Mononuclear cell (primary cell): ENCODE measurements at regions not wholly inside any gene's neighbourhood (a gene's known extent, or its start where the extent isn't known, plus 50 kb on each side); places are given as distances from the start of the nearest gene placed in this dataset.
"Not testable (repeated sequence)": the region's sequence is repeated elsewhere in the genome, so short reads cannot be mapped to it uniquely, and the experiment has no call there.

ENCODE experiments used
- H3K27me3 ChIP-seq: 2 replicates; pipeline ENCODE4 v1.6.0; 2011; ENCODE audit warnings: low read length, control low read depth; ENCODE audit not compliant: insufficient read depth
- H3K4me1 ChIP-seq: 2 replicates; pipeline ENCODE4 v1.5.1; 2011; ENCODE audit warnings: mild to moderate bottlenecking, low read length, control low read depth; ENCODE audit not compliant: insufficient read depth
- H3K4me3 ChIP-seq: 2 replicates; pipeline ENCODE4 v1.5.1; 2011; ENCODE audit warnings: mild to moderate bottlenecking, low read length, moderate library complexity
- H3K9me3 ChIP-seq: 2 replicates; pipeline ENCODE4 v1.5.1; 2011; ENCODE audit warnings: low read depth, mild to moderate bottlenecking, control low read depth, low read length

DNA sequence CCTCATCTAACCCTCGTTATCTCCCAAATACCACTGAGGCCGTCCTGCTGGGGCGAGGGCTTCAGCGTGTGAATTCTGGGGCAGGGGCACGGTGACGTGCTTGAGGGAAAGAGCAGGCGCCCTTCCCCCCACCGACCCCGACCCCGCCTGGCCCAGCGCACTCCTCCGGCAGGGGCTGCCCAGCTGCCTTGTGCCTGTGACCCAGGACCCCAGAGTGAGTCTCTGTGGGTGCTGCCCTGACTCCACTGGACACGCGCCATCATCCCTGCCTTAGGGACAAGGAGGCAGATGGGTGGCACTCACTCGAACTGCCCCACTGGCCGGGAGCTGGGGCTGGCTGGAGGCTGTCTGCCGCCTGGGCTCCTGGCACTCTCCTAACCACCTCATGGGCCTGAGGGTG lies 136.2 kb upstream of the LPCAT1 start:
- peaks cover 7% of the 10 kb centered on the region for H3K27me3 ChIP-seq
- H3K4me3 ChIP-seq: no peak overlapping the region
- no peaks in the 10 kb centered on the region for H3K4me1 ChIP-seq
- H3K9me3 ChIP-seq: no peaks in the 10 kb centered on the region

DNA sequence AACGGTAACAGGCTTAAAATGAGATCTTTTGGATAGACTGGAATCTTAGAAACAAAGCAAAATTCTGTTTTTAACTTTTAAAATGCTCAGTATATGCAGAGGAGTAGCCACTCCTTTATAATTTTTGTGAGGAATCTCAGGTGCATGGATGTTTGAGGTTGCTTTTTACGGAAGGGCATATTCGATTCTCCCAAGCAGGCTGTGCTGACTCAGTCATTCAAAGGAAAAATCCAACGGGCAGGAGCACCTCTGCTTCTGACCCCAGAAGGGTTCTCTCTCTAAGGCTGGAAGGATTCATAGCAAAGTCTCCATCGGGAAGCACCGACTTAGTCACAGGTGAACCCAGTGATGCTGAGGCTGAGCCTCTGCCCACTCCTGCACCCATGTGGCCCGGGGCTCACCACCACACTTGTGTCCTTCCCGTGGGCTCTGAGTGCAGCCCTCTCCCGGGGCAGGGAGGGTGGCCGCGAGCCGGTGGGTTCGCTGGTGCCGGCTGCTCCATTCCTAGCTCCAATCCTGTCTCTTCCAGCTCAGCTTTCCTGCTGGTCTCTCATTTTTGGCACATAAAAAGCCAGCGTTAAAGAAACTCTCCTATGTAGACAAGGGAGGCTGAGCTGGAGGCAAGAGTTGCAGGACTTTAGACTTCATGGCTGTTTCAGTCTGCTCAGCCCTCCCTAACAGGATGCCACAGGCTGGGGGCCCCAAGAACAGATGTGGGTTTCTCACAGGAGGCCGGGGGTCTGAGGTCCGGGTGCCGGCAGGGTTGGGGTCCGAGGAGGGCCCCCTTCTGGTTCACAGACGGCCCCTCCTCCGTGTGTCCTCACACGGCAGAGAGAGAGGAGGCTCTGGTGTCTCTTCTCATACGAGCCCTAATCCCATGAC lies 135.6 kb upstream of the LPCAT1 start:
- Histone ChIP-seq H3K27me3 (peaks cover 2% of the 10 kb centered on the region), H3K9me3 (no peaks in the 10 kb centered on the region), H3K4me1 (no peaks in the 10 kb centered on the region), H3K4me3 (no peak overlapping the region)

DNA sequence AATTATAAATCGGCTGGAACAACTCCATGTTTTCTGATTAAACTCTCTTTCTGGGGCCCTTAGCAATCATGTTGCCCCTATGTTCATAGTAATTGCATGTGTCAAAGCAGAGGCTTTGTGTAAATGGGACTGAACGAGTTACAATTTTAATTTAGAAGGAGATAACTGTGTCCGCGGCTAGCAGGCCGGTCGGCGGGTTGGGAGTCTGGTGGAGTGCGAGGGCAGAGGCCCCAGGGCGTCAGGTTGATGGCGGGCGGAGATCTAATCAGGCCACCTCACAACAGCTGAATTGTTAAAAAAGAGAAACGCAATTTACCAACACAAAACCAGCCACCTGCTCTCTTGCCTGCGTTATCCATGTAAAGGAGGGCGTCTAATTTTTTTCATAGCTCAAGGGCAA lies 134.9 kb upstream of the LPCAT1 start:
- peaks cover 4% of the 10 kb centered on the region for H3K4me1 ChIP-seq
- no peak overlapping the region for H3K4me3 ChIP-seq
- no peaks in the 10 kb centered on the region for H3K27me3 ChIP-seq
- no peaks in the 10 kb centered on the region for H3K9me3 ChIP-seq

DNA sequence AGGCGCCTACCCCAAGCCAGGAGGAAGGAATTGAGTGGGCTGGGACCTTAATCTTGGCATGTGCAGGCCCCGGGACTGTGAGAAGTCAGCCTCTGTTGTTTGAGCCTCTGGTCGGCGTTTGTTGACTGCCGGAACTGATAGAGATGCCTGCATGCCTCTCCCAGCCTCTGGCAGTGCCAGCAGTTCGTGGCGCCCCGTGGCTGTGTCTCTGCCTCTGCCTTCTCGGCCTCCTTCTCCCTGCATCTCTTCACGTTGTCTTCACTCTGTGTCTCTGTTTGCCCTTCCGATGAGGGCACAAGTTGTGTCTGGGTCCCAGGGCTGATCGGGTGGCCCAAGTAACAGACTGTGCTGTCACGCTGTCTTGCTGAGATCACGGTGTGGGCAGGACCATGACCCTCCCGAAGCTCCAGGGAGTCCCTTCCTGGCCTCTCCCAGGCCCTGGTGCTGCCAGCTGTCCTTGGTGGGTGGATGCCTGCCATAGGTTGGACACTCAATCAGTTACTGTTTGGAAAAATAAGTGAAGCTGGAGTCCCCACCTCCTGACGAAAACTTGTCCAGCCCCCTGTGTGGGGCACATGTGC lies 133.5 kb upstream of the LPCAT1 start:
- peaks cover 8% of the 10 kb centered on the region for H3K4me1 ChIP-seq
- H3K27me3 ChIP-seq: peaks cover 9% of the 10 kb centered on the region
- H3K4me3 ChIP-seq: no peak overlapping the region
- H3K9me3 ChIP-seq: no peaks in the 10 kb centered on the region

DNA sequence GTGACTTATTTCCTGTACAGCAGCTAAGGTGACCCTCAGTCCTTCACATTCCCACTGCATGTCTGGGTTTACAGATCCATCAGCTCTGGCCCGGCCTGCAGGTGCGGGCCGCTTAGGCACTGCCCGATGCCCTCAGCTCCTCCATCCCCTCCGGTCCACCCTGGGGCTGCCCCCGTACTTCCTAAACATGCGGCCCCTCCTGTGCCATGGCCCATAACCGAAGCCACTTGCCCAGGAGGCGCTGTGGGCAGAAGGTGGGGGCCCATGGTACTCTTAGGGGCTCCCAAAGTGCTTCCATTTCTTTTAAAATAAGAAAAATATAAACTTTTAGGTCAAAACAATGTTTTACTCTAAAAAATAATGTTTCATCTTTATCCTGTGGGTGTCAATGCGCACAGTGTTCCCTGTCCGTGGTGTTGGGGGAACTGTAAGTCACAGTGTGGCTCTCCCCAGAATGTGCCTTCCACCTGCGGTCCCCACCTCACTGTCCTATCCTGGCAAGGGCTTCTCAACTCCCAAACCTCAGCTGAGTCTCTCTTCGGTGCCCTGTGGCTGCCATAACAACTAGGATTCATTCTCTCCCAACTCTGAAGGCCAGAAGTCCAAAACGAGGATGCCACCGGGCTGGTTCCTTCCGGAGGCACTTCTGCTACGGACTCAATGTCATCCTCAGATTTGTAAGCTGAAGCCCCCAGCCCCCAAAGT lies 132.7 kb upstream of the LPCAT1 start:
- H3K27me3 ChIP-seq: peaks cover 9% of the 10 kb centered on the region
- no peaks in the 10 kb centered on the region for H3K9me3 ChIP-seq
- H3K4me3 ChIP-seq: no peak overlapping the region
- peaks cover 8% of the 10 kb centered on the region for H3K4me1 ChIP-seq

DNA sequence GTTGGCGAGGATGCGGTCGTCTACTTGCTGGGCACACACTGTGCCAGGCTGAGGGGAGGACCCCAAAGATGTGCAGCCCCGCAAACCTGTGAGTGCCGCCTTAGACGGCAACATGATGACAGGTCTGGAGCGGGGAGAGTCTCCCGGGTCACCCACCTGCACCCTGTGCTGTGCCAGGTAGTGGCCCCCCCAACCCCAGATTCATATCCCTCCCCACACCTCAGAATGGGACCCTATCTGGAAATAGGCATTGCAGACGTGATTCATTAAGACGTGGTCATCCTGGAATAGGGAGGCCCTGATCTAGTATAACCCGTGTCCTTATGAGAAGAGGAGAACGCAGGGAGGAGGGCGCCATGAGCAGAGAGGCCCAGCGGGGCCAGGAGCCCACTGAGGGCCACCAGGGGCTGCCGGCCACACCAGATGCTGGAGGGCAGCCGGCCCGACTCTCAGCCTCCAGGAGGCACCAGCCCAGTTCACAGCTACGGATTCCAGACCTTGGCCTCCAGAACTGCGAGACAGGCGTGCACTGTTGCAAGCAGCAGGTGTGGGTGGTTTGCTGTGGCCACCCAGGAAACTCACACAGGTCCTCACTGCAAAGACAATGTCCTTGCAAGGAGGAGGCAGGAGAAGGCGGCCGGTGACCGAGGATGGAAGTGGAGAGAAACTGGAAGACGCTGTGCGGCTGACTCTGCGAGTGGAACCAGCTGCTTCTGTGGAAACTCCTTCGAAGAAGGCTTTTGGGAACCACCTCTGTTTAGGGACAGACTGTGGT lies 131.9 kb upstream of the LPCAT1 start:
- Histone ChIP-seq H3K4me1 (peaks cover 8% of the 10 kb centered on the region), H3K9me3 (no peaks in the 10 kb centered on the region), H3K4me3 (no peak overlapping the region), H3K27me3 (peaks cover 9% of the 10 kb centered on the region)

DNA sequence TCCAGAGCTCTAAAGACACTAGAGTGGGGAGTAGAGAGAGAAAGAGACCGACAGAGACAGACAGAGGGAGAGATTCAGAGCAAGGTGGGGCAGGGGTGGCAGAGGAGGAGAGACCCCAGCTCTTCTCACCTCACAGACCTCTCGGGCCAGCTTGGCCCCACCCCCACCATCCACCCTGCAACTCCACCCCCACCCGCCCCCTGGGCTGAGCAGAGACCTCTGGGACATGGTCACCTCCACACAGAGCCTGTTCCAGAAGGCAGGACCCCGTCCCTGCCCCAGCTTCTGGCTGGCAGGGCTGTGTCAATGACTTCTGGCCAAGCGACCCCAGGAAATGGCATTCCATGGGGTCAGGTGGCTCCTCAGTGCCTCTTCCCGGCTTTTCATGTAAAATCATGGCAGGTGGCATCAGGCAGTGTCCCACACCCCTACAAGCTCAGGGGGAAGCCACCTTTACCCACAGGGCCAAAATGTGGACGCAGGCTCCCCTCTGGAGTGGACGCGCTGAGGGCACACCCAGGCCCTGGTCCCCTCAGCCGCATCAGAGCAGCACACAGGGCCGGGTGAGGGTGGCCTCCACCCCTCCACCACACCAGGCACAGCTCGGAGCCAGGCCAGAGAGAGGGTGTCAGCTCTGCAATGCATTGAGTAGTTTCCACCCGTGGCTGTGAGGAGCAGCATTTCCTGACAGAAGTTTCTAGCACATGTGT lies 131.2 kb upstream of the LPCAT1 start:
- Histone ChIP-seq H3K27me3 (peaks cover 9% of the 10 kb centered on the region), H3K4me3 (no peak overlapping the region), H3K9me3 (no peaks in the 10 kb centered on the region), H3K4me1 (peaks cover 8% of the 10 kb centered on the region)

DNA sequence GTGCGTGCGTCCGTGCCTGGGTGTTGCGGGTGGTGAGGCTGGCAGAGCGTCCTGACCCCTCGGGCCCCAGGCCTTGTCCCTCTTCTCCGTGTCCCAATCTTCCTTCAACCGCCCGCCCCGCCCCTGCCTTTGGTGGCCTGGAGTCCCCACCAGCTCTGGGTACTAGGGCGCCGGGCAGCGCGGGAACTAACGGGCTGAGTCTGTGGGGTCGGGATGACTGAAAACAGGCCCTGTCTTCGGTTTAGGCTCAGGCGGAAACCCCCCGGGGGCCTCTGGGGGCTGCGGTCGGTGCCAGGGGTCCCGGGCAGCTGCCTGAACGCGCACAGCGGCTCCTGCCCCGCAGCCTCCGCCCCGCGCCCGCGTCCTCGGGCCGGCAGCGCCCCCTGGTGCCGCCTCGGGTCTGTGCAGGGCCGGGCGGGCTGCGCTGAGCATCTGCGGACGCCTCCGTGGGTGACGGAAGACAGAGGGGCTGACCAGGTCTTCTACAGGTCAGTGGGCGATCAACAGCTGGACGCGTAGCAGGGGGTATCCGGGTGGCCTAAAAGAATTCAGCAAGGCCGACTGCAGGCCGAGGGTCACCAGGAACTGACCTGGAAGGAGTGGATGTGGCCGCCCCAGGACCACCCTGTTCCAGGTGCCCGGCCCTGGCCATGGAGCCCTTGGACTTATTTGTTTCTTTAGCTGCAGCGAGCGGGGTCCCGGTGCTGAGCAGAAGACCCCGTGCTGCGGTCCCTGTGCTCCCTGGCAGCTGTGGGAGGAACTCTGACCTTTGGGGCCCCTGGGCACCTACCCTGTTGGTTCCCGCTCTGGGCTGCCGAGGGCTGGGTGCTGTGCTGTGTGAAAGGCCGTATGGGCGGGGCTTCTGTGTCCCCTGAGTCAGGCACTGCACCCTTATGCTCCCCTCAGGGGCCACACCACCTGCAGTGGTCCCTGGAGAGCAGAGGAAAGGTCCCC lies 130.2 kb upstream of the LPCAT1 start:
- not testable (repeated sequence) for H3K4me3 ChIP-seq, H3K27me3 ChIP-seq, H3K4me1 ChIP-seq, H3K9me3 ChIP-seq

DNA sequence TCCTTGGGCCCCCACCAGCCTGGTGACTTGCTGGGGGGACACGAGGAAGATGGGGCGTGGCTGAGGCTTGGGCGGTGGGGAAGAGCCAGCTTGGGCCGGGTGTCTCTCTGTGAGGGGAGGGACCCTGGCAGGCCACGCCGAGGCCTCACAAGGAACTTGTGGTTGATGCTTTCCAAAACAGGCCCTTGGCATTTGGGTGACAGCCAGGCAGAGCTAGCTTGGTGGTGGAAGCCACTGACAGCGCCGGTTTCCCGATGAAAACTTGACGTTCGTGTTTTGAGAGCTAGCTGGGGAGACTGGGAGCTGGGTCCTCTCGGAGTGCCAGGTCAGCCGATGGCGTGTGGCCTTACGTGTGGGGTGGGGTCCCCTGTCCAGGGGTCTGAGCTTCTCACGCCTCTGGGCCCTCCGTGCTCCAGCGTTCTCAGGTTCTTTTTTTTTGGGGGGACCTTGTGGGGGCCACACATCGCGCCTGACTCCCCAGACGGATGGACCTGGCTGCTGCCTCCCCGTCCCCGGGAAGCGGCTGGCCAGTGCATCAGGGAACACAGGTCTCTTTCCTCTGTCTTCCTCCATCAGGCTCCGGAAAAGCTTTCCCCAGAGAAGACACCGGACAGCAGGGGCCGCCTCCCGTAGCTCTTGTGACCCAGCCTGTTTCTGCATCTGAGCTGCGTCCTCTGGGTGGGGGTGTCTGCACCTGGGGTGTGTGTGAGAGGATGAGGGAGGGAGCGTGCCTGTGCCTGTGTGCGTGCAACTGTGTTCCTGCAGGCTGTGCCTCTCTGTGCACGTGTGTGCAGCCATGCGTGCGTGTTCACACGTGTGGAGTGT lies 129.3 kb upstream of the LPCAT1 start:
- H3K4me3 ChIP-seq: no peak overlapping the region
- H3K9me3 ChIP-seq: no peaks in the 10 kb centered on the region
- H3K27me3 ChIP-seq: peaks cover 9% of the 10 kb centered on the region
- H3K4me1 ChIP-seq: peaks cover 8% of the 10 kb centered on the region

DNA sequence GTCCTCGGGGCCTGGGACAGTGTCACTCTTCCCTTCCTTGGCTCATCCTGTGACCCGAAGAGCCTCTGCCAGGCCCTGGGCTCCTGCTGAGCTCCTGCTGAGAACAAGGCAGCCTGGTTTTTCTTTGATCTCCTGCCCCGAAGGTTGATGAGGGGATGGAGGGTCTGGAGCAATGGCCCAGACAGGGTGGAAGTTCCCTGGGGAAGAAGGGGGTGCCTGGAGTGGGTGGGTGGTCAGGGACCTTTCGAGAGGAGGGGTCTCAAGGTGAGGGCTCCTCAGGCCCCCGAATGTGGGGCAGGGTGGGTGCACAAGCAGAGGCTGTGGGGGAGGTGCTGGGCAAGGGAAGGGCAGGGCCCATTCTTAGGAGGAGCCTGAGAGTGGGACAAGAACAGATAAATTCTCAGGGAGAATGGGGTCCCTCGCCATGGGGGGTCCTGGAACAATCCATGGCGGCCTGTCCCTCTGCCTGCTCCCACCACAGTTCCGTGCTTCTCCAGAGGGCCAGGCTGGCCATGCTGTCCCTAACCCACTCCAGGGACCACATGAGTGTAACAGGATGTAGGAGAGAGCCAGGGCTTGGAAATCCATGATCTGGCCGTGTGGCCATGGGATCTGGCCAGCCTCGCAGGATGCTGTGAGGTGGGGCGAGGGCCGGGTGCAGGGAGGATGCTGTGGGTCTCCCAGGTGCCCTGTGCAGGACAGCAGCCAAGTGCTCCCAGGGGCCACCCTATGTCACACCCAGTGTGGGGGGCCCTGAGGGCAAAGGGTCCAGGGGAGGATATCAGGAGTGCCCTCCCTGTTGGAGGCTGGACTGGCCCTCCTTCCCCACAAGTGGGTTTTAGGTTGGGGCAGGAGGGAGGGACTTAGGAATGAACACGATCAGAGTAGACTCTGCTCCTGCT lies 128.5 kb upstream of the LPCAT1 start:
- Histone ChIP-seq H3K4me1 (peaks cover 8% of the 10 kb centered on the region), H3K27me3 (peaks cover 9% of the 10 kb centered on the region), H3K4me3 (no peak overlapping the region), H3K9me3 (no peaks in the 10 kb centered on the region)

DNA sequence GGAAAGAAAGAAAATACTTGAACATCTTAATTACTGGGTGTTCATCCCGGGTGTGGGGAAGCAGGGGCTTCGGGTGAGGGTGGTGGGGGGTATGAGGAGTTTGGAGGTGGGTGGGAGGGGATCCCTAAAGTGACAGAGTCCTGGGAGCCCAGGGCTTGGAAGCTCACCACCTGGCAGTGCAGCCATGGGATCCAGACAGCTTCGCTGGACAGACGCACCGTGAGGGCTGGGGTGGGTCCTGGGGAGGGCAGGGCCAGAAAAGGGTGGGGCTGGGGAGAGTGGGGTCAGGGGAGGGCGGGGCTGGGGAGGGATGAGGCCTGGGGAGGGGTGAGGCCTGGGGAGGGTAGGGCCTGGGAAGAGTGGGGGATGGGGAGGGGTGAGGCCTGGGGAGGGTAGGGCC lies 127.5 kb upstream of the LPCAT1 start:
- Histone ChIP-seq H3K9me3 (no peaks in the 10 kb centered on the region), H3K4me3 (no peak overlapping the region), H3K27me3 (peaks cover 9% of the 10 kb centered on the region), H3K4me1 (peaks cover 8% of the 10 kb centered on the region)

DNA sequence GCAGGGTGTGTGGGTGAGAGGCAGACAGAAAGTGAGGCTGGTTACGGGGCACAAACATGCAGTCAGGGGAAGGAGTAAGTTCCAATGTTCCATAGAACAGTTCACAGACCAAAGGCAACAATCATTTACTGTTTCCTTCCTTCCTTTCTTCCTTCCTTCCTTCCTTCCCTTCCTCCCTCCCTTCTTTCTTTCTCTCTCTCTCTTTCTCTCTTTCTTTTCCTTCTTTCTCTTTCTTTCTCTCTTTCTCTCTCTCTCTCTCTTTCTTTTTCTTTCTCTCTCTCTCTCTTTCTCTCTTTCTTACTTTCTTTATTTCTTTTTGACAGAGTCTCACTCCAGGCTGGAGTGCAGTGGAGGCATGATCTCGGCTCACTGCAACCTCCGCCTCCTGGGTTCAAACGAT lies 125.8 kb upstream of the LPCAT1 start:
- peaks cover 14% of the 10 kb centered on the region for H3K4me1 ChIP-seq
- H3K9me3 ChIP-seq: no peaks in the 10 kb centered on the region
- H3K4me3 ChIP-seq: no peak overlapping the region
- H3K27me3 ChIP-seq: peaks cover 17% of the 10 kb centered on the region
